Neural cell (in vitro differentiated cells): ENCODE measurements at regions not wholly inside any gene's neighbourhood (a gene's known extent, or its start where the extent isn't known, plus 50 kb on each side); places are given as distances from the start of the nearest gene placed in this dataset.

Experiments used
- H2AFZ ChIP-seq: fragments of 200-600, 300-800 bp; sonication (generic), shearing (Covaris generic); 2 replicates; pipeline ENCODE4 v1.6.0; 2014; ENCODE audit warnings: low read depth, mild to moderate bottlenecking, antibody characterized with exemption, low read length, moderate library complexity
- H3F3A ChIP-seq: fragments of 200-600 bp; shearing (Covaris generic); 2 replicates; pipeline ENCODE4 v1.6.1; 2016; ENCODE audit warnings: mild to moderate bottlenecking, moderate library complexity, mixed read lengths, antibody characterized with exemption, low read length; ENCODE audit not compliant: insufficient read depth, poor library complexity, severe bottlenecking
- H3K27ac ChIP-seq: fragments of 200-600, 300-800 bp; sonication (generic), shearing (Covaris generic); 2 replicates; pipeline ENCODE4 v1.5.1; 2014; ENCODE audit warnings: mild to moderate bottlenecking, low read length, moderate library complexity
- H3K27me3 ChIP-seq: fragments of 300-800, 200-600 bp; sonication (generic), shearing (Covaris generic); 2 replicates; pipeline ENCODE4 v1.6.0; 2014; ENCODE audit warnings: mild to moderate bottlenecking, low read depth, low read length, moderate library complexity; ENCODE audit not compliant: insufficient read depth
- H3K36me3 ChIP-seq: fragments of 300-800, 200-600 bp; sonication (generic), shearing (Covaris generic); 2 replicates; pipeline ENCODE4 v1.5.1; 2014; ENCODE audit warnings: mild to moderate bottlenecking, antibody characterized with exemption, low read length, moderate library complexity; ENCODE audit not compliant: insufficient read depth
- H3K4me2 ChIP-seq: fragments of 300-800, 200-600 bp; sonication (generic), shearing (Covaris generic); 2 replicates; pipeline ENCODE4 v1.6.0; 2014; ENCODE audit warnings: mild to moderate bottlenecking, low read length
- H3K4me3 ChIP-seq: fragments of 300-800, 200-600 bp; sonication (generic), shearing (Covaris generic); 2 replicates; pipeline ENCODE4 v1.5.1; 2014; ENCODE audit warnings: mild to moderate bottlenecking, low read length, moderate library complexity
- H3K79me2 ChIP-seq: fragments of 200-600 bp; shearing (Covaris generic); replicated peaks from 2 replicates; pipeline ENCODE4 v1.6.0; 2014; ENCODE audit warnings: mild to moderate bottlenecking, low read length, moderate library complexity; ENCODE audit not compliant: insufficient read depth
- H3K9ac ChIP-seq: fragments of 300-800, 200-600 bp; sonication (generic), shearing (Covaris generic); 2 replicates; pipeline ENCODE4 v1.6.1; 2016; ENCODE audit warnings: mild to moderate bottlenecking, low read length, mixed read lengths
- H3K9me2 ChIP-seq: fragments of 200-600 bp; shearing (Covaris generic); 2 replicates; pipeline ENCODE4 v1.6.1; 2016; ENCODE audit warnings: mild to moderate bottlenecking, low read length, mixed read lengths; ENCODE audit not compliant: insufficient read depth
- H3K9me3 ChIP-seq: fragments of 200-600, 300-800 bp; sonication (generic), shearing (Covaris generic); 2 replicates; pipeline ENCODE4 v1.6.1; 2016; ENCODE audit warnings: mild to moderate bottlenecking, mixed run types, low read length, moderate library complexity, mixed read lengths
- H4K20me1 ChIP-seq: fragments of 200-600 bp; shearing (Covaris generic); 2 replicates; pipeline ENCODE4 v1.6.1; 2016; ENCODE audit warnings: mild to moderate bottlenecking, mixed run types; ENCODE audit not compliant: insufficient read depth
- EP300 ChIP-seq: fragments of 450-650 bp; conservative IDR thresholded peaks from 2 replicates; pipeline ENCODE4 v1.6.1; 2014; ENCODE audit warnings: antibody characterized with exemption, mild to moderate bottlenecking, moderate library complexity; ENCODE audit not compliant: poor library complexity, severe bottlenecking
- EZH2 ChIP-seq: fragments of 200-600, 300-800 bp; shearing (Covaris generic), sonication (generic); IDR thresholded peaks from 2 replicates; pipeline ENCODE4 v1.6.1; 2014; ENCODE audit warnings: antibody characterized with exemption, low read length, borderline replicate concordance, mild to moderate bottlenecking; ENCODE audit not compliant: insufficient read depth, poor library complexity, severe bottlenecking
- MXI1 ChIP-seq: fragments of 450-650 bp; conservative IDR thresholded peaks from 2 replicates; pipeline ENCODE4 v1.6.1; 2014; ENCODE audit warnings: antibody characterized with exemption, mild to moderate bottlenecking; ENCODE audit not compliant: poor library complexity, severe bottlenecking
- POLR2AphosphoS5 ChIP-seq: IDR thresholded peaks from 2 replicates; pipeline ENCODE4 v1.6.1; 2012
- RAD21 ChIP-seq: fragments of 450-650 bp; conservative IDR thresholded peaks from 2 replicates; pipeline ENCODE4 v1.6.1; 2014; ENCODE audit warnings: antibody characterized with exemption, mild to moderate bottlenecking, moderate library complexity
- SMC3 ChIP-seq: fragments of 450-650 bp; conservative IDR thresholded peaks from 2 replicates; pipeline ENCODE4 v1.6.1; 2014; ENCODE audit warnings: antibody characterized with exemption, mild to moderate bottlenecking, moderate library complexity; ENCODE audit not compliant: poor library complexity
- TAF1 ChIP-seq: IDR thresholded peaks from 2 replicates; pipeline ENCODE4 v1.6.1; 2012; ENCODE audit warnings: low read depth
- TF ChIP-seq, protein P1 (sequence below): IDR thresholded peaks from 2 replicates; pipeline ENCODE4 v1.6.1; 2012; ENCODE audit warnings: borderline replicate concordance
- TF ChIP-seq, protein P2 (sequence below): fragments of 450-650 bp; IDR thresholded peaks from 2 replicates; pipeline ENCODE4 v1.5.1; 2014; ENCODE audit warnings: antibody characterized with exemption, mild to moderate bottlenecking, moderate library complexity; ENCODE audit not compliant: poor library complexity, severe bottlenecking

DNA sequence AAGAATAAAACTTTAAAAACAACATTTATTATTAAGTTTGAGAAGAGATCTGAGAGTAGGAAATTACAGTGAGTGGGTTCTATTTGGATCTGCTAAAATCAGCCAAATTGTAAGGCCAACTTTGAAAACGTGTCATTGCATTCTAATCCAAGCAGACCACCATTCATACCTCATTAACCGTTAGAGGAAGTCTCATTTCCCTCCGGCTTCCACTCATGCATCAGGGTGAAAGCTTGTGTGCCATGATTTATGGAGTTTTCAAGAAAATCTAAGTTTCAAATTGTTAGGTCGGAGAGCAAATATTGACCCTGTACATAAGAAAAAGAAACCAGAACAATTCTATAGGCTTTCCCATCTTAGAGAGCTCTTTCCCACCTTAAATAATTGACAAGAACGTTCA lies 166.6 kb upstream of the NRG3 start:
- Histone ChIP-seq H3K36me3 (no peaks in the 10 kb centered on the region), H2AFZ (no peak overlapping the region), H3K4me3 (no peak overlapping the region), H3K4me2 (no peak overlapping the region), H3K9ac (no peak overlapping the region), H3K27ac (no peak overlapping the region), H3K79me2 (no peaks in the 10 kb centered on the region), H4K20me1 (no peaks in the 10 kb centered on the region), H3K9me2 (no peaks in the 10 kb centered on the region), H3F3A (no peaks in the 10 kb centered on the region), H3K9me3 (no peaks in the 10 kb centered on the region), H3K27me3 (no peaks in the 10 kb centered on the region)
- no peak for TF ChIP-seq EP300
- TF ChIP-seq MXI1 = no peak
- no peak for TF ChIP-seq RAD21
- TF ChIP-seq, protein P1, sequence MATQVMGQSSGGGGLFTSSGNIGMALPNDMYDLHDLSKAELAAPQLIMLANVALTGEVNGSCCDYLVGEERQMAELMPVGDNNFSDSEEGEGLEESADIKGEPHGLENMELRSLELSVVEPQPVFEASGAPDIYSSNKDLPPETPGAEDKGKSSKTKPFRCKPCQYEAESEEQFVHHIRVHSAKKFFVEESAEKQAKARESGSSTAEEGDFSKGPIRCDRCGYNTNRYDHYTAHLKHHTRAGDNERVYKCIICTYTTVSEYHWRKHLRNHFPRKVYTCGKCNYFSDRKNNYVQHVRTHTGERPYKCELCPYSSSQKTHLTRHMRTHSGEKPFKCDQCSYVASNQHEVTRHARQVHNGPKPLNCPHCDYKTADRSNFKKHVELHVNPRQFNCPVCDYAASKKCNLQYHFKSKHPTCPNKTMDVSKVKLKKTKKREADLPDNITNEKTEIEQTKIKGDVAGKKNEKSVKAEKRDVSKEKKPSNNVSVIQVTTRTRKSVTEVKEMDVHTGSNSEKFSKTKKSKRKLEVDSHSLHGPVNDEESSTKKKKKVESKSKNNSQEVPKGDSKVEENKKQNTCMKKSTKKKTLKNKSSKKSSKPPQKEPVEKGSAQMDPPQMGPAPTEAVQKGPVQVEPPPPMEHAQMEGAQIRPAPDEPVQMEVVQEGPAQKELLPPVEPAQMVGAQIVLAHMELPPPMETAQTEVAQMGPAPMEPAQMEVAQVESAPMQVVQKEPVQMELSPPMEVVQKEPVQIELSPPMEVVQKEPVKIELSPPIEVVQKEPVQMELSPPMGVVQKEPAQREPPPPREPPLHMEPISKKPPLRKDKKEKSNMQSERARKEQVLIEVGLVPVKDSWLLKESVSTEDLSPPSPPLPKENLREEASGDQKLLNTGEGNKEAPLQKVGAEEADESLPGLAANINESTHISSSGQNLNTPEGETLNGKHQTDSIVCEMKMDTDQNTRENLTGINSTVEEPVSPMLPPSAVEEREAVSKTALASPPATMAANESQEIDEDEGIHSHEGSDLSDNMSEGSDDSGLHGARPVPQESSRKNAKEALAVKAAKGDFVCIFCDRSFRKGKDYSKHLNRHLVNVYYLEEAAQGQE = no peak
- TF ChIP-seq, protein P2, sequence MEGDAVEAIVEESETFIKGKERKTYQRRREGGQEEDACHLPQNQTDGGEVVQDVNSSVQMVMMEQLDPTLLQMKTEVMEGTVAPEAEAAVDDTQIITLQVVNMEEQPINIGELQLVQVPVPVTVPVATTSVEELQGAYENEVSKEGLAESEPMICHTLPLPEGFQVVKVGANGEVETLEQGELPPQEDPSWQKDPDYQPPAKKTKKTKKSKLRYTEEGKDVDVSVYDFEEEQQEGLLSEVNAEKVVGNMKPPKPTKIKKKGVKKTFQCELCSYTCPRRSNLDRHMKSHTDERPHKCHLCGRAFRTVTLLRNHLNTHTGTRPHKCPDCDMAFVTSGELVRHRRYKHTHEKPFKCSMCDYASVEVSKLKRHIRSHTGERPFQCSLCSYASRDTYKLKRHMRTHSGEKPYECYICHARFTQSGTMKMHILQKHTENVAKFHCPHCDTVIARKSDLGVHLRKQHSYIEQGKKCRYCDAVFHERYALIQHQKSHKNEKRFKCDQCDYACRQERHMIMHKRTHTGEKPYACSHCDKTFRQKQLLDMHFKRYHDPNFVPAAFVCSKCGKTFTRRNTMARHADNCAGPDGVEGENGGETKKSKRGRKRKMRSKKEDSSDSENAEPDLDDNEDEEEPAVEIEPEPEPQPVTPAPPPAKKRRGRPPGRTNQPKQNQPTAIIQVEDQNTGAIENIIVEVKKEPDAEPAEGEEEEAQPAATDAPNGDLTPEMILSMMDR = no peak
- TF ChIP-seq EZH2 = no peak
- TF ChIP-seq SMC3 = no peak
- TF ChIP-seq TAF1 = no peak
- no peak for TF ChIP-seq POLR2AphosphoS5

DNA sequence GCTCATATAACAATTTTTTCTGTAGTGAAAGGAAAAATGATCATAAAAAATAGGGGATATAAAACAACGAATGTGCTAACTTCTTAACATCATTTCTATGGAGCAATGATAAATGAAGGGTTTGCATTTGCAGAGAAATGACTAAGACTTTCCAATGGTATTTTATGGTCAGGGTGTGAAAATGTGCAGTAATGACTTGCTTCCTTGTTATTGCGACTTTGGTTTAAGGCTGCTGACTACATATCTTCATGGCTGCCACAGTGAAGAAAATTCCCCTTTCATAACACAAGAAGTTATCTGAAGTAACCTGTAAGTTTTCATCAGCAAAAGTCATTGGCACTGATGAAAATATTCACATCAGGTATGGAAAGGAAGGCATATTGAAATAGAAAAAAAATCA lies 166.1 kb upstream of the NRG3 start:
- H3K9me2 ChIP-seq = no peaks in the 10 kb centered on the region
- no peak for TF ChIP-seq MXI1
- TF ChIP-seq TAF1 = no peak
- TF ChIP-seq EZH2 = no peak
- TF ChIP-seq, protein P1 = no peak
- TF ChIP-seq POLR2AphosphoS5 = no peak
- H4K20me1 ChIP-seq = no peaks in the 10 kb centered on the region
- H2AFZ ChIP-seq = no peak overlapping the region
- H3K4me2 ChIP-seq = no peak overlapping the region
- no peak overlapping the region for H3K9ac ChIP-seq
- no peak overlapping the region for H3K27ac ChIP-seq
- H3K36me3 ChIP-seq = no peaks in the 10 kb centered on the region
- H3F3A ChIP-seq = no peaks in the 10 kb centered on the region
- no peaks in the 10 kb centered on the region for H3K27me3 ChIP-seq
- H3K79me2 ChIP-seq = no peaks in the 10 kb centered on the region
- no peak overlapping the region for H3K4me3 ChIP-seq
- H3K9me3 ChIP-seq = no peaks in the 10 kb centered on the region
